ENCODE measurements at regions not wholly inside any gene's neighbourhood (a gene's known extent, or its start where the extent isn't known, plus 50 kb on each side); places are given as distances from the start of the nearest gene placed in this dataset.

DNA sequence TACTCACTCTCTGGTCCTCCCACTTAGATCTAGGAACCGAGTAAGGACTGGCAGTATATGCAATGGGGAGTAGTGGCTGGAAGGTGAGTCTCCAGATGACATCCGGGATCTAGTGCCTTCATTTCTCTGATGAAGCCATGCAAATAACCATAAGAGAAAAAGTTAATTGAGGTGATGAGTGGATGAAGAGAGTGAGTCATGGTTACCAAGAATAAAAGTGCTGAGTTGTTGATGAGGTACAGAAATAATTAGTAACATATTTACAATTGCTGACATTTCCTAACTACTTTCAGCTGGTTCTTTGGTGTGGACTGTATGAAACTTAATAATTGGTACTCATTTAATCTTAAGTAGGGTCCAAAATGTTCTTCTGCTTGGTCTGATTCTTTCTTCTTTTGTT, 146.7 kb upstream of the PITX2 start:
- ChIA-PET CTCF (ENCODE audit: partially characterized antibody) (no interaction called here), POLR2A (ENCODE audit: partially characterized antibody) (no interaction called here)
- no peak overlapping the region for H2BK5ac ChIP-seq (ENCODE audit: low read depth, low read length)
- no peak overlapping the region for H2BK12ac ChIP-seq (ENCODE audit: low read depth, low read length)
- no peak overlapping the region for H3K14ac ChIP-seq (ENCODE audit: insufficient read length)
- 44% methylated on average over 2 of the region's 2 CpGs; no CpG with 5 or more reads in 1 of the 2 experiments for WGBS, 2 experiments (ENCODE audit: extremely low coverage in 1 of 2, insufficient coverage in 1 of 2, insufficient read length in 1 of 2, insufficient replicate concordance in 2 of 2, low coverage in 1 of 2, low lambda C conversion rate in 2 of 2, missing lambda C conversion rate in 1 of 2)
- no peaks in the 10 kb centered on the region for H3K4me1 ChIP-seq (replicated peaks in 1 of 4; ENCODE audit: control insufficient read depth in 3 of 4, insufficient read depth in 4 of 4, low read length in 3 of 4)
- H2BK15ac ChIP-seq (ENCODE audit: low read length) = no peak overlapping the region
- no peak overlapping the region for H4K91ac ChIP-seq (replicated peaks; ENCODE audit: insufficient read length, low read length)
- H3K23me2 ChIP-seq (ENCODE audit: low read depth, low read length) = 0 out of 2 replicates have a peak, but pooled peaks cover 2% of the 10 kb centered on the region
- H3K4me2 ChIP-seq (ENCODE audit: insufficient read depth in 1 of 2, low read depth in 2 of 2, low read length in 2 of 2) = no peak overlapping the region
- no peak for DNase-seq (ENCODE audit: low read depth in 1 of 2, low spot score in 2 of 2)
- H3K18ac ChIP-seq (ENCODE audit: extremely low read depth, low read length) = no peak overlapping the region
- H3K4ac ChIP-seq (replicated peaks; ENCODE audit: insufficient read length, low read depth, low read length) = no peak overlapping the region
- no peak overlapping the region for H3K23ac ChIP-seq (ENCODE audit: insufficient read length)
- H2AFZ ChIP-seq (ENCODE audit: low read length) = no peak overlapping the region
- H3K36me3 ChIP-seq (ENCODE audit: control insufficient read depth in 2 of 4, insufficient read depth in 4 of 4, low read length in 3 of 4) = no peaks in the 10 kb centered on the region
- H2BK120ac ChIP-seq (replicated peaks; ENCODE audit: low read depth, low read length) = no peak overlapping the region
- H3K27ac ChIP-seq (ENCODE audit: low read depth, low read length) = no peak overlapping the region
- H3K79me2 ChIP-seq (ENCODE audit: control insufficient read depth in 1 of 2, insufficient read depth in 2 of 2, low read length in 2 of 2) = no peaks in the 10 kb centered on the region
- H2AK5ac ChIP-seq (ENCODE audit: low read depth, low read length) = no peak overlapping the region
- no peak overlapping the region for H3K9ac ChIP-seq (replicated peaks in 1 of 4; ENCODE audit: extremely low read depth in 1 of 4, low read depth in 3 of 4, low read length in 3 of 4)
- no peaks in the 10 kb centered on the region for H4K20me1 ChIP-seq (replicated peaks in 1 of 2; ENCODE audit: control insufficient read depth in 1 of 2, insufficient read depth in 2 of 2, low read length in 2 of 2)
- no peaks in the 10 kb centered on the region for H3K9me3 ChIP-seq (ENCODE audit: insufficient read depth in 2 of 2, low read depth in 1 of 2, low read length in 1 of 2)
- no peak overlapping the region for H2BK20ac ChIP-seq (ENCODE audit: low read length)
- no peaks in the 10 kb centered on the region for H3K27me3 ChIP-seq (replicated peaks in 1 of 4; ENCODE audit: control insufficient read depth in 3 of 4, extremely low read depth in 1 of 4, insufficient read depth in 3 of 4, low read length in 3 of 4)
- H3K4me3 ChIP-seq (ENCODE audit: extremely low read depth in 1 of 4, insufficient read depth in 2 of 4, low read depth in 3 of 4, low read length in 4 of 4) = no peak overlapping the region
- no peak overlapping the region for H3K56ac ChIP-seq (replicated peaks; ENCODE audit: insufficient read length, low read depth, low read length)
- no peak overlapping the region for H4K5ac ChIP-seq (ENCODE audit: insufficient read length, low read depth, low read length)
- no peak overlapping the region for H4K8ac ChIP-seq (ENCODE audit: extremely low read depth, insufficient read depth, low read length)
- no peak for FAIRE-seq
- H3K79me1 ChIP-seq (ENCODE audit: low read depth, low read length) = no peaks in the 10 kb centered on the region
- TF ChIP-seq BRCA1 (IDR thresholded peaks at IDR 0.05; ENCODE audit: low read depth, low read length) (no peak), NRF1 (IDR thresholded peaks at IDR 0.05; ENCODE audit: low read depth, low read length) (no peak), FOSL1 (IDR thresholded peaks at IDR 0.05; ENCODE audit: insufficient read depth, low read depth, low read length) (no peak), TAF1 (IDR thresholded peaks at IDR 0.05; ENCODE audit: low read depth, low read length) (no peak), KDM4A (IDR thresholded peaks at IDR 0.05; ENCODE audit: low read depth, low read length, severe bottlenecking) (no peak), SP4 (IDR thresholded peaks at IDR 0.05; ENCODE audit: low read length) (no peak), SIRT6 (IDR thresholded peaks at IDR 0.05; ENCODE audit: low read length) (no peak), SRF (IDR thresholded peaks at IDR 0.05; ENCODE audit: low read depth, low read length) (no peak)
